ENCODE measurements at regions not wholly inside any gene's neighbourhood (a gene's known extent, or its start where the extent isn't known, plus 50 kb on each side); places are given as distances from the start of the nearest gene placed in this dataset.

- Histone ChIP-seq H3K4me1 (no peaks in the 10 kb centered on the region), H3K9me3 (no peaks in the 10 kb centered on the region), H3K36me3 (ENCODE audit: low read depth, missing control alignments) (no peaks in the 10 kb centered on the region), H3K27me3 (no peaks in the 10 kb centered on the region), H3K4me3 (no peak overlapping the region), H3K27ac (no peak overlapping the region)
- intact Hi-C loops (cut with DNase I; ENCODE audit: low total_unique reads) = no loop called here
- TF ChIP-seq CTCF (IDR thresholded peaks at IDR 0.05) = no peak
- no peak for TF ChIP-seq POLR2A (IDR thresholded peaks at IDR 0.05)
- WGBS, 2 donors = 85 to 87% methylated on average over 5 of the region's 5 CpGs
- no peak for DNase-seq
These were observed 171.5 kb upstream of the IRS2 start for GRCh38 chr13:109957875-109958274.

- no peaks in the 10 kb centered on the region for H3K36me3 ChIP-seq (ENCODE audit: low read depth, missing control alignments)
- no peaks in the 10 kb centered on the region for H3K9me3 ChIP-seq
- TF ChIP-seq POLR2A (IDR thresholded peaks at IDR 0.05) = no peak
- no peak for TF ChIP-seq CTCF (IDR thresholded peaks at IDR 0.05)
- DNase-seq = peak; percentile 25
- no peak overlapping the region for H3K4me3 ChIP-seq
- intact Hi-C loops (cut with DNase I; ENCODE audit: low total_unique reads) = no loop called here
- H3K27me3 ChIP-seq = no peaks in the 10 kb centered on the region
- H3K4me1 ChIP-seq = no peaks in the 10 kb centered on the region
- no peak overlapping the region for H3K27ac ChIP-seq
- WGBS, 2 donors = 44 to 50% methylated on average over 3 of the region's 3 CpGs
These were observed 169.2 kb upstream of the IRS2 start for GRCh38 chr13:109955598-109955997.

GRCh38 chr13:109954441-109954840 lies 168.1 kb upstream of the IRS2 start:
- no peaks in the 10 kb centered on the region for H3K4me1 ChIP-seq
- WGBS, 2 donors = 79 to 83% methylated on average over 6 of the region's 6 CpGs
- H3K36me3 ChIP-seq (ENCODE audit: low read depth, missing control alignments) = no peaks in the 10 kb centered on the region
- no peak overlapping the region for H3K27ac ChIP-seq
- no peak for DNase-seq
- H3K4me3 ChIP-seq = no peak overlapping the region
- H3K27me3 ChIP-seq = no peaks in the 10 kb centered on the region
- H3K9me3 ChIP-seq = no peaks in the 10 kb centered on the region
- intact Hi-C loops (cut with DNase I; ENCODE audit: low total_unique reads) = no loop called here
- TF ChIP-seq CTCF (IDR thresholded peaks at IDR 0.05) (no peak), POLR2A (IDR thresholded peaks at IDR 0.05) (no peak)

GRCh38 chr13:109951491-109951890 lies 165.1 kb upstream of the IRS2 start:
- intact Hi-C loops (cut with DNase I; ENCODE audit: low total_unique reads) = no loop called here
- Histone ChIP-seq H3K4me1 (no peaks in the 10 kb centered on the region), H3K9me3 (no peaks in the 10 kb centered on the region), H3K4me3 (no peak overlapping the region), H3K27ac (no peak overlapping the region), H3K27me3 (no peaks in the 10 kb centered on the region), H3K36me3 (ENCODE audit: low read depth, missing control alignments) (no peaks in the 10 kb centered on the region)
- TF ChIP-seq CTCF (IDR thresholded peaks at IDR 0.05) = no peak
- no peak for DNase-seq
- WGBS, 2 donors = 83 to 88% methylated on average over 1 of the region's 1 CpG

- Histone ChIP-seq H3K4me3 (no peak overlapping the region), H3K36me3 (ENCODE audit: low read depth, missing control alignments) (no peaks in the 10 kb centered on the region), H3K27me3 (no peaks in the 10 kb centered on the region), H3K27ac (no peak overlapping the region), H3K4me1 (no peaks in the 10 kb centered on the region), H3K9me3 (no peaks in the 10 kb centered on the region)
- TF ChIP-seq CTCF (IDR thresholded peaks at IDR 0.05) (no peak), POLR2A (IDR thresholded peaks at IDR 0.05) (no peak)
- no peak for DNase-seq
- WGBS, 2 donors = 79 to 94% methylated on average over 2 of the region's 2 CpGs
- intact Hi-C loops (cut with DNase I; ENCODE audit: low total_unique reads) = no loop called here
These were observed 163.0 kb upstream of the IRS2 start for GRCh38 chr13:109949397-109949796.
